Fibroblast of the aortic adventitia (primary cell): ENCODE measurements at regions not wholly inside any gene's neighbourhood (a gene's known extent, or its start where the extent isn't known, plus 50 kb on each side); places are given as distances from the start of the nearest gene placed in this dataset.

Experiments
- DNase-seq: peaks from one replicate; pipeline ENCODE4 v3.0.0-alpha.2; 2010; ENCODE audit warnings: low read depth
- H3K4me3 ChIP-seq: 2 replicates; pipeline ENCODE4 v1.5.1; 2011; ENCODE audit warnings: low read depth, mild to moderate bottlenecking, control low read depth, low read length, moderate library complexity
- TF ChIP-seq, protein P1 (sequence below): IDR thresholded peaks from 2 replicates; pipeline ENCODE4 v1.5.1; 2011; ENCODE audit warnings: mild to moderate bottlenecking, low read length, control low read depth, inconsistent platforms; ENCODE audit not compliant: insufficient read depth

DNA sequence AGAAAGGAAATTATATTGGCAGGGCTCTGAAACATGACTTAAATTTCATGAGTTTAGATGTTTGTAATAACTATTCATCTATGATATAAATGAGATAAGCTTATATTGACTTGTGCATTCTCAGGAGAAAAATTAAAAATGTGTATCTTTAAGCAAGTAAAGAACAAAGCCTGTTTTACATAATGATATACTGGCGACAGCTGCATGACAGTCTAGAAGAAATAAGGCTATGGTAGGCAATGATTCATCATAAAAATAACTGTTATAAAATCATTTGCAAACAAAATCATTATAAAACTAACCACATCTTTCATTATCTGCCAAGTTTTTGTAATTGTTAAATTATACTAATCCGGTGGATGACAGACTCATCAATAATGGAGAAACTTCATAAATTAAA lies 188.1 kb downstream of the ADAM29 start:
- TF ChIP-seq, protein P1, sequence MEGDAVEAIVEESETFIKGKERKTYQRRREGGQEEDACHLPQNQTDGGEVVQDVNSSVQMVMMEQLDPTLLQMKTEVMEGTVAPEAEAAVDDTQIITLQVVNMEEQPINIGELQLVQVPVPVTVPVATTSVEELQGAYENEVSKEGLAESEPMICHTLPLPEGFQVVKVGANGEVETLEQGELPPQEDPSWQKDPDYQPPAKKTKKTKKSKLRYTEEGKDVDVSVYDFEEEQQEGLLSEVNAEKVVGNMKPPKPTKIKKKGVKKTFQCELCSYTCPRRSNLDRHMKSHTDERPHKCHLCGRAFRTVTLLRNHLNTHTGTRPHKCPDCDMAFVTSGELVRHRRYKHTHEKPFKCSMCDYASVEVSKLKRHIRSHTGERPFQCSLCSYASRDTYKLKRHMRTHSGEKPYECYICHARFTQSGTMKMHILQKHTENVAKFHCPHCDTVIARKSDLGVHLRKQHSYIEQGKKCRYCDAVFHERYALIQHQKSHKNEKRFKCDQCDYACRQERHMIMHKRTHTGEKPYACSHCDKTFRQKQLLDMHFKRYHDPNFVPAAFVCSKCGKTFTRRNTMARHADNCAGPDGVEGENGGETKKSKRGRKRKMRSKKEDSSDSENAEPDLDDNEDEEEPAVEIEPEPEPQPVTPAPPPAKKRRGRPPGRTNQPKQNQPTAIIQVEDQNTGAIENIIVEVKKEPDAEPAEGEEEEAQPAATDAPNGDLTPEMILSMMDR, result no peak
- DNase-seq, result no peak

DNA sequence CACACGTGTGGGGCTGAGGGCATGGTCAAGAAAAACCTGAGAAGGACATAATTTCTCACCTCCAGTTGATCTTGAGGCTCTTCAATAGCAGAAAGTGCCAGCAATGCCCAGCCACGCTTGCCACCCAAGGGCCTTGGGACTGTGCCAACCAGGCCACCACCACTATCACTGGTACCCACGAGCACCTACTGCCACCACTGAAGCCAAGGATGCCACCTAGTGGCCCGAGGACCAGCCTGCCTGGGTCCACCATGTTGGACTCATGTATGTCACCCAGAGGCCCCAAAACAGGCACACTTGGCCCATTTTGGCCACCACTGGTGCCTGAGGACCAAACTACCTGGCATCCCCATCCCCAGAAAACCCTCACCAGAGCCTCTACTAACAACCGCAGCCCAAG lies 191.8 kb downstream of the ADAM29 start:
- no peak overlapping the region for H3K4me3 ChIP-seq
- TF ChIP-seq, protein P1, result no peak
- no peak for DNase-seq

More for the DNA sequence above, 188.1 kb downstream of the ADAM29 start:
- H3K4me3 ChIP-seq, result no peak overlapping the region

DNA sequence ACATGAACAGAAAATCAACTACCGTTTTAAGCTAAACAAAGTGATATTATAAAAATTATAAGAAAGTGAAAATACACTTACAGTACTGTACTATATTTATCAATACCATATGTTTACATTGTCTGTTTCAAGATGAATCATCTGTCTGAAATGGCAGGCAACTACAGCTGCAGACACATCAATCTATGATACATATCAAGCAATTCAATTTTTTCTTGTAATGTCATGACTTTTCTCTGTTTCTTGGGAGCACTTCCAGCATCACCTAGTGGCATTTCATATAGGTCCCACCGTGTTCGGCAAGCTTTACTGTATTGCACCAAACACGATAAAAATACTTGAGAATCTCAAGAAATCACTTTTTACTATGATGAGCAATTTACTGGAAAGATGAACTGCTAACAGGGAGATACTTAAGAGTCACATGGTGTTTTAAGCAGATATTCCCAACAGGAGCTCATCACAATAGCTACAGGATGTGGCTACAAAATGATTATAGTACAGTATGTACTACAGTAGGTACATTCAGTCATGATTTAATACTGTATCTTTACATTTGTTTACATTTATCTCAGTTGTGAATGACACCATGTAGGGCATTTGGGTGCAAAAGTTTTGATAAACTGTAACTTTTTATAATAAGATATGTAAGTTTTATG lies 207.4 kb downstream of the ADAM29 start:
- no peak for DNase-seq
- TF ChIP-seq, protein P1, result no peak
- H3K4me3 ChIP-seq, result no peak overlapping the region

DNA sequence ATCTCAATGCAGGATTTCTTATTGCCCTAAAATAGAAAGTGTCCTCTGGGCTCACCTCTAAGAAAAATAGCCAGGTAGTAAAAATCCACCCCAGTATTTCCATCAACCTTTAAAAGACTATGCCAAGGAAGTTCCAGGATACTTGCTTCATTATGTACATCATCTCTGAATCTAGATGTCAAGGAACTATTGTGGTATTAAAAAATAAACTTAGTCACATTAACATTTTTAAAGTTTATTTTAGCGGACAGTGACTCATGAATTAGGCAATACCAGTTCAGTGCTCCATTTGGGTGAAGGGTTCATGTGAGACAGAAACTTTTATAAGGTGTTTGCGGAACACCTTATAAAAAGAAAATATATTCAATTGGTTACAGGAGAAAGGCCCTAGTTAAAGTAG lies 209.2 kb downstream of the ADAM29 start:
- no peak overlapping the region for H3K4me3 ChIP-seq
- TF ChIP-seq, protein P1, result no peak
- no peak for DNase-seq

DNA sequence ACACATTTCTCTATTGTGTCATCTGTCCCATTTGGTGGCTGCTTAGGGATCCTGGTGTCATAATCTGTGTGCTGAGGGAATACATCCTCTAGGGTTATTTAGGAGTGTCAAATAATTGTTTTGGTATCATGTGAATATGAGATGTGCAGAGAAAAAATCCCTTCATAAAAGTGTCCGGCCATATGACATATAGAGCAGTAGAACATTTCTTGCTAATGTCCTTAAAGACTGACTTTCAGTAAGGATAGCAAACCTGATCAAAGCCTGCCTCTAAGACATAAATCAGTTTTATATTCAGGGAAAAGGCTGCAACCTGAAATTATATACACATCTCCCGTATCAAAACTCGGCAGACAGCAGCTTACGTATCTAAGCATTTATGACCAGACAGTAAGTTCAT lies 211.6 kb downstream of the ADAM29 start:
- TF ChIP-seq, protein P1, result no peak
- DNase-seq, result no peak
- H3K4me3 ChIP-seq, result no peak overlapping the region

DNA sequence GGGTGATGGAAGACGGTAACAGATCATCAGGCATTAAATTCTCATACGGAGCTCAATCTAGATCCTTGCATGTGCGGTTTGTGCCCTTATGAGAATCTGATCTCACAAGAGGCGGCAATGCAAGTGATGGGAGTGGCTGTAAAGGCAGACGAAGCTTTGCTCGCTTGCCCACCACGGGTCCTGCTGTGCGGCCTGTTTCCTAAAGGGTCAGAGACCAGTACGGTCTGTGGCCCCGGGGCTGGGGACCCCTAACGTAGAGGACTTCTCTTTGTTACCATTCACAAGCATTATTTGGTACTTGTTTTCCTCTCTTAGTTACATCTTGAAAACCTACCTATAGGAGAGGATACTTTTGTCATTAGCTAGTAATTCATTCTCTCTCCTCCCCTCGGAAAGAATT lies 221.0 kb downstream of the ADAM29 start:
- no peak overlapping the region for H3K4me3 ChIP-seq
- TF ChIP-seq, protein P1, result no peak
- no peak for DNase-seq

DNA sequence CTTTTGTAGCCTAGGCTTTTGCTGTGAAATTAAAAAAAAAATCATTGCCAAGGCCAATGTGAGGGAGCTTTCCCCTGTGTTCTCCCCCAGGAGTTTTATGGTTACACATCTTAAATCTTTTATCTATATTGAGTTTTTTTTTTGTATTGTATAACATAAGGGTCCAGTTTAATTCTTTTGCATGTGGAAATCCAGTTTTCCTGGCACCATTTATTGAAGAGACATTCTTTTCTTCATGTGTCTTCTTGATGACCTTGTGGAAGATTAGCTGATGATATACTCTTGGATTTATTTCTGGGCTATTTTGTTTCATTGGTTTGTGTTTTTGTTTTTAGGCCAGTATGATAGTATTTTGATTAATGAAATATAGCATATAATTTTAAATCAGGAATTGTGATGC lies 225.0 kb downstream of the ADAM29 start:
- no peak for DNase-seq
- H3K4me3 ChIP-seq, result no peak overlapping the region
- TF ChIP-seq, protein P1, result no peak
